ENCODE measurements at regions not wholly inside any gene's neighbourhood (a gene's known extent, or its start where the extent isn't known, plus 50 kb on each side); places are given as distances from the start of the nearest gene placed in this dataset.

GRCh38 chr12:123062681-123063486 lies 82.4 kb downstream of the ARL6IP4 start (continued):
- TF ChIP-seq, protein P1, sequence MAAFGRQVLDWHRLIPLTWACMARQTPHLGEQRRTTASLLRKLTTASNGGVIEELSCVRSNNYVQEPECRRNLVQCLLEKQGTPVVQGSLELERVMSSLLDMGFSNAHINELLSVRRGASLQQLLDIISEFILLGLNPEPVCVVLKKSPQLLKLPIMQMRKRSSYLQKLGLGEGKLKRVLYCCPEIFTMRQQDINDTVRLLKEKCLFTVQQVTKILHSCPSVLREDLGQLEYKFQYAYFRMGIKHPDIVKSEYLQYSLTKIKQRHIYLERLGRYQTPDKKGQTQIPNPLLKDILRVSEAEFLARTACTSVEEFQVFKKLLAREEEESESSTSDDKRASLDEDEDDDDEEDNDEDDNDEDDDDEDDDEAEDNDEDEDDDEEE (CRISPR knock-in tag; IDR thresholded peaks at IDR 0.05), result no peak; the same call in 1 of the 2 replicates
- TF ChIP-seq ZSCAN30 (CRISPR knock-in tag; IDR thresholded peaks at IDR 0.05) (no peak), ZNF784 (CRISPR knock-in tag; IDR thresholded peaks at IDR 0.05; ENCODE audit: borderline replicate concordance) (no peak), RXRA (CRISPR knock-in tag; IDR thresholded peaks at IDR 0.05) (peak; percentile 94), ZFP36L2 (CRISPR knock-in tag; IDR thresholded peaks at IDR 0.05) (no peak), ZNF263 (CRISPR knock-in tag; IDR thresholded peaks at IDR 0.05) (0 out of 2 replicates have a peak, but pooled peaks have one; percentile 14), ZBTB7B (CRISPR knock-in tag; IDR thresholded peaks at IDR 0.05) (peak; percentile 48; the same call in 1 of the 2 replicates), ZFYVE20 (CRISPR knock-in tag; IDR thresholded peaks at IDR 0.05; ENCODE audit: borderline replicate concordance, low read depth) (no peak), GATAD1 (CRISPR knock-in tag; IDR thresholded peaks at IDR 0.05) (0 out of 2 replicates have a peak, but pooled peaks have one; percentile 37)
- TF ChIP-seq, protein P2, sequence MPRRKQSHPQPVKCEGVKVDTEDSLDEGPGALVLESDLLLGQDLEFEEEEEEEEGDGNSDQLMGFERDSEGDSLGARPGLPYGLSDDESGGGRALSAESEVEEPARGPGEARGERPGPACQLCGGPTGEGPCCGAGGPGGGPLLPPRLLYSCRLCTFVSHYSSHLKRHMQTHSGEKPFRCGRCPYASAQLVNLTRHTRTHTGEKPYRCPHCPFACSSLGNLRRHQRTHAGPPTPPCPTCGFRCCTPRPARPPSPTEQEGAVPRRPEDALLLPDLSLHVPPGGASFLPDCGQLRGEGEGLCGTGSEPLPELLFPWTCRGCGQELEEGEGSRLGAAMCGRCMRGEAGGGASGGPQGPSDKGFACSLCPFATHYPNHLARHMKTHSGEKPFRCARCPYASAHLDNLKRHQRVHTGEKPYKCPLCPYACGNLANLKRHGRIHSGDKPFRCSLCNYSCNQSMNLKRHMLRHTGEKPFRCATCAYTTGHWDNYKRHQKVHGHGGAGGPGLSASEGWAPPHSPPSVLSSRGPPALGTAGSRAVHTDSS (CRISPR knock-in tag; conservative IDR thresholded peaks at IDR 0.05), result no peak
- TF ChIP-seq, protein P3, sequence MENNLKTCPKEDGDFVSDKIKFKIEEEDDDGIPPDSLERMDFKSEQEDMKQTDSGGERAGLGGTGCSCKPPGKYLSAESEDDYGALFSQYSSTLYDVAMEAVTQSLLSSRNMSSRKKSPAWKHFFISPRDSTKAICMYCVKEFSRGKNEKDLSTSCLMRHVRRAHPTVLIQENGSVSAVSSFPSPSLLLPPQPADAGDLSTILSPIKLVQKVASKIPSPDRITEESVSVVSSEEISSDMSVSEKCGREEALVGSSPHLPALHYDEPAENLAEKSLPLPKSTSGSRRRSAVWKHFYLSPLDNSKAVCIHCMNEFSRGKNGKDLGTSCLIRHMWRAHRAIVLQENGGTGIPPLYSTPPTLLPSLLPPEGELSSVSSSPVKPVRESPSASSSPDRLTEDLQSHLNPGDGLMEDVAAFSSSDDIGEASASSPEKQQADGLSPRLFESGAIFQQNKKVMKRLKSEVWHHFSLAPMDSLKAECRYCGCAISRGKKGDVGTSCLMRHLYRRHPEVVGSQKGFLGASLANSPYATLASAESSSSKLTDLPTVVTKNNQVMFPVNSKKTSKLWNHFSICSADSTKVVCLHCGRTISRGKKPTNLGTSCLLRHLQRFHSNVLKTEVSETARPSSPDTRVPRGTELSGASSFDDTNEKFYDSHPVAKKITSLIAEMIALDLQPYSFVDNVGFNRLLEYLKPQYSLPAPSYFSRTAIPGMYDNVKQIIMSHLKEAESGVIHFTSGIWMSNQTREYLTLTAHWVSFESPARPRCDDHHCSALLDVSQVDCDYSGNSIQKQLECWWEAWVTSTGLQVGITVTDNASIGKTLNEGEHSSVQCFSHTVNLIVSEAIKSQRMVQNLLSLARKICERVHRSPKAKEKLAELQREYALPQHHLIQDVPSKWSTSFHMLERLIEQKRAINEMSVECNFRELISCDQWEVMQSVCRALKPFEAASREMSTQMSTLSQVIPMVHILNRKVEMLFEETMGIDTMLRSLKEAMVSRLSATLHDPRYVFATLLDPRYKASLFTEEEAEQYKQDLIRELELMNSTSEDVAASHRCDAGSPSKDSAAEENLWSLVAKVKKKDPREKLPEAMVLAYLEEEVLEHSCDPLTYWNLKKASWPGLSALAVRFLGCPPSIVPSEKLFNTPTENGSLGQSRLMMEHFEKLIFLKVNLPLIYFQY (CRISPR knock-in tag; IDR thresholded peaks at IDR 0.05; ENCODE audit: borderline replicate concordance), result peak; percentile 99
- TF ChIP-seq, protein P4, sequence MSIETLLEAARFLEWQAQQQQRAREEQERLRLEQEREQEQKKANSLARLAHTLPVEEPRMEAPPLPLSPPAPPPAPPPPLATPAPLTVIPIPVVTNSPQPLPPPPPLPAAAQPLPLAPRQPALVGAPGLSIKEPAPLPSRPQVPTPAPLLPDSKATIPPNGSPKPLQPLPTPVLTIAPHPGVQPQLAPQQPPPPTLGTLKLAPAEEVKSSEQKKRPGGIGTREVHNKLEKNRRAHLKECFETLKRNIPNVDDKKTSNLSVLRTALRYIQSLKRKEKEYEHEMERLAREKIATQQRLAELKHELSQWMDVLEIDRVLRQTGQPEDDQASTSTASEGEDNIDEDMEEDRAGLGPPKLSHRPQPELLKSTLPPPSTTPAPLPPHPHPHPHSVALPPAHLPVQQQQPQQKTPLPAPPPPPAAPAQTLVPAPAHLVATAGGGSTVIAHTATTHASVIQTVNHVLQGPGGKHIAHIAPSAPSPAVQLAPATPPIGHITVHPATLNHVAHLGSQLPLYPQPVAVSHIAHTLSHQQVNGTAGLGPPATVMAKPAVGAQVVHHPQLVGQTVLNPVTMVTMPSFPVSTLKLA (IDR thresholded peaks at IDR 0.05), result peak; percentile 66
- TF ChIP-seq, protein P5, sequence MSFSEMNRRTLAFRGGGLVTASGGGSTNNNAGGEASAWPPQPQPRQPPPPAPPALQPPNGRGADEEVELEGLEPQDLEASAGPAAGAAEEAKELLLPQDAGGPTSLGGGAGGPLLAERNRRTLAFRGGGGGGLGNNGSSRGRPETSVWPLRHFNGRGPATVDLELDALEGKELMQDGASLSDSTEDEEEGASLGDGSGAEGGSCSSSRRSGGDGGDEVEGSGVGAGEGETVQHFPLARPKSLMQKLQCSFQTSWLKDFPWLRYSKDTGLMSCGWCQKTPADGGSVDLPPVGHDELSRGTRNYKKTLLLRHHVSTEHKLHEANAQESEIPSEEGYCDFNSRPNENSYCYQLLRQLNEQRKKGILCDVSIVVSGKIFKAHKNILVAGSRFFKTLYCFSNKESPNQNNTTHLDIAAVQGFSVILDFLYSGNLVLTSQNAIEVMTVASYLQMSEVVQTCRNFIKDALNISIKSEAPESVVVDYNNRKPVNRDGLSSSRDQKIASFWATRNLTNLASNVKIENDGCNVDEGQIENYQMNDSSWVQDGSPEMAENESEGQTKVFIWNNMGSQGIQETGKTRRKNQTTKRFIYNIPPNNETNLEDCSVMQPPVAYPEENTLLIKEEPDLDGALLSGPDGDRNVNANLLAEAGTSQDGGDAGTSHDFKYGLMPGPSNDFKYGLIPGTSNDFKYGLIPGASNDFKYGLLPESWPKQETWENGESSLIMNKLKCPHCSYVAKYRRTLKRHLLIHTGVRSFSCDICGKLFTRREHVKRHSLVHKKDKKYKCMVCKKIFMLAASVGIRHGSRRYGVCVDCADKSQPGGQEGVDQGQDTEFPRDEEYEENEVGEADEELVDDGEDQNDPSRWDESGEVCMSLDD (CRISPR knock-in tag; IDR thresholded peaks at IDR 0.05; ENCODE audit: borderline replicate concordance), result peak; percentile 71; the same call in 1 of the 2 replicates

All from HepG2 (cell line).